ACC112 (cell line): ENCODE measurements at regions not wholly inside any gene's neighbourhood (a gene's known extent, or its start where the extent isn't known, plus 50 kb on each side); places are given as distances from the start of the nearest gene placed in this dataset.
"Not testable (repeated sequence)": the region's sequence is repeated elsewhere in the genome, so short reads cannot be mapped to it uniquely, and the experiment has no call there.

Experiments used
- H2AFZ ChIP-seq: fragments of 200-600 bp; sonication (generic); one replicate; pipeline ENCODE4 v1.6.0; 2017; ENCODE audit warnings: antibody characterized with exemption, low read length; ENCODE audit not compliant: unreplicated experiment
- H3K27ac ChIP-seq: fragments of 200-600 bp; sonication (generic); 2 replicates; pipeline ENCODE4 v1.5.1; 2014; ENCODE audit warnings: low read depth, mild to moderate bottlenecking, antibody characterized with exemption, low read length, moderate library complexity
- H3K27me3 ChIP-seq: fragments of 200-600 bp; sonication (generic); 2 replicates; pipeline ENCODE4 v1.6.1; 2014; ENCODE audit warnings: mild to moderate bottlenecking, antibody characterized with exemption, low read length, moderate library complexity, mixed read lengths; ENCODE audit not compliant: insufficient read depth
- H3K36me3 ChIP-seq: fragments of 200-600 bp; sonication (generic); 2 replicates; pipeline ENCODE4 v1.6.1; 2016; ENCODE audit warnings: mild to moderate bottlenecking, antibody characterized with exemption, low read length, moderate library complexity, mixed read lengths; ENCODE audit not compliant: insufficient read depth
- H3K4me1 ChIP-seq: fragments of 200-600 bp; sonication (generic); one replicate; pipeline ENCODE4 v1.6.1; 2016; ENCODE audit warnings: low read length, mixed read lengths; ENCODE audit not compliant: insufficient read depth, unreplicated experiment, control insufficient read depth
- H3K4me3 ChIP-seq: fragments of 200-600 bp; sonication (generic); 2 replicates; pipeline ENCODE4 v1.5.1; 2014; ENCODE audit warnings: mild to moderate bottlenecking, low read depth, low read length
- H3K79me2 ChIP-seq: fragments of 200-600 bp; sonication (generic); one replicate; pipeline ENCODE4 v1.6.0; 2016; ENCODE audit warnings: low read length; ENCODE audit not compliant: control insufficient read depth, unreplicated experiment, insufficient read depth

- Histone ChIP-seq H3K4me1 (no peaks in the 10 kb centered on the region), H3K27me3 (no peaks in the 10 kb centered on the region), H3K27ac (no peak overlapping the region), H3K4me3 (no peak overlapping the region), H3K36me3 (no peaks in the 10 kb centered on the region), H2AFZ (no peak overlapping the region), H3K79me2 (no peaks in the 10 kb centered on the region)
Measured at GRCh38 chr6:168240160-168240559, 79.4 kb downstream of the DACT2 start.

GRCh38 chr6:168239044-168239773, 80.4 kb downstream of the DACT2 start:
- Histone ChIP-seq H3K27ac (no peak overlapping the region), H3K27me3 (no peaks in the 10 kb centered on the region), H2AFZ (no peak overlapping the region), H3K36me3 (no peaks in the 10 kb centered on the region), H3K4me3 (no peak overlapping the region), H3K79me2 (no peaks in the 10 kb centered on the region), H3K4me1 (no peaks in the 10 kb centered on the region)

- no peak overlapping the region for H2AFZ ChIP-seq
- H3K27ac ChIP-seq = no peak overlapping the region
- H3K27me3 ChIP-seq = no peaks in the 10 kb centered on the region
- H3K4me3 ChIP-seq = no peak overlapping the region
- no peaks in the 10 kb centered on the region for H3K36me3 ChIP-seq
- H3K79me2 ChIP-seq = no peaks in the 10 kb centered on the region
- H3K4me1 ChIP-seq = no peaks in the 10 kb centered on the region
Measured at GRCh38 chr6:168238159-168238909, 81.2 kb downstream of the DACT2 start.

- not testable (repeated sequence) for H3K79me2 ChIP-seq, H3K4me1 ChIP-seq, H3K27ac ChIP-seq, H3K4me3 ChIP-seq, H3K27me3 ChIP-seq, H2AFZ ChIP-seq, H3K36me3 ChIP-seq
Measured at GRCh38 chr6:168233875-168234213, 85.7 kb downstream of the DACT2 start.

- H3K27ac ChIP-seq = no peak overlapping the region
- no peaks in the 10 kb centered on the region for H3K4me1 ChIP-seq
- no peaks in the 10 kb centered on the region for H3K36me3 ChIP-seq
- no peaks in the 10 kb centered on the region for H3K27me3 ChIP-seq
- no peak overlapping the region for H2AFZ ChIP-seq
- H3K4me3 ChIP-seq = no peak overlapping the region
- no peaks in the 10 kb centered on the region for H3K79me2 ChIP-seq
Measured at GRCh38 chr6:168232989-168233874, 86.3 kb downstream of the DACT2 start.

- Histone ChIP-seq H3K36me3 (no peaks in the 10 kb centered on the region), H3K4me3 (no peak overlapping the region), H2AFZ (no peak overlapping the region), H3K27ac (no peak overlapping the region), H3K79me2 (no peaks in the 10 kb centered on the region), H3K27me3 (no peaks in the 10 kb centered on the region), H3K4me1 (no peaks in the 10 kb centered on the region)
Measured at GRCh38 chr6:168232528-168232927, 87.0 kb downstream of the DACT2 start.

GRCh38 chr6:168232062-168232461, 87.5 kb downstream of the DACT2 start:
- no peak overlapping the region for H3K27ac ChIP-seq
- H3K27me3 ChIP-seq = no peaks in the 10 kb centered on the region
- H3K36me3 ChIP-seq = no peaks in the 10 kb centered on the region
- no peaks in the 10 kb centered on the region for H3K4me1 ChIP-seq
- no peak overlapping the region for H2AFZ ChIP-seq
- H3K4me3 ChIP-seq = no peak overlapping the region
- H3K79me2 ChIP-seq = no peaks in the 10 kb centered on the region

- Histone ChIP-seq H3K36me3 (no peaks in the 10 kb centered on the region), H3K27ac (no peak overlapping the region), H2AFZ (no peak overlapping the region), H3K27me3 (no peaks in the 10 kb centered on the region), H3K4me3 (no peak overlapping the region), H3K4me1 (no peaks in the 10 kb centered on the region), H3K79me2 (no peaks in the 10 kb centered on the region)
Measured at GRCh38 chr6:168231393-168231957, 88.1 kb downstream of the DACT2 start.

GRCh38 chr6:168229368-168229752, 90.2 kb downstream of the DACT2 start:
- no peak overlapping the region for H2AFZ ChIP-seq
- no peaks in the 10 kb centered on the region for H3K4me1 ChIP-seq
- no peaks in the 10 kb centered on the region for H3K27me3 ChIP-seq
- no peak overlapping the region for H3K4me3 ChIP-seq
- no peak overlapping the region for H3K27ac ChIP-seq
- H3K79me2 ChIP-seq = no peaks in the 10 kb centered on the region
- H3K36me3 ChIP-seq = no peaks in the 10 kb centered on the region

- H3K4me3 ChIP-seq = no peak overlapping the region
- no peak overlapping the region for H2AFZ ChIP-seq
- H3K36me3 ChIP-seq = no peaks in the 10 kb centered on the region
- H3K27ac ChIP-seq = no peak overlapping the region
- no peaks in the 10 kb centered on the region for H3K79me2 ChIP-seq
- H3K27me3 ChIP-seq = 0 out of 2 replicates have a peak, but pooled peaks cover 2% of the 10 kb centered on the region
- no peaks in the 10 kb centered on the region for H3K4me1 ChIP-seq
Measured at GRCh38 chr6:168228676-168229367, 90.8 kb downstream of the DACT2 start.
